Stimulated activated CD8-positive, alpha-beta memory T cell treated with anti-CD3 and anti-CD28 coated beads, Interleukin-4, amount 100 ng/mL, for 48 hours (primary cell): ENCODE measurements at regions not wholly inside any gene's neighbourhood (a gene's known extent, or its start where the extent isn't known, plus 50 kb on each side); places are given as distances from the start of the nearest gene placed in this dataset.
"Not testable (repeated sequence)": the region's sequence is repeated elsewhere in the genome, so short reads cannot be mapped to it uniquely, and the experiment has no call there.

Source experiments
- DNase-seq: peaks from one replicate; pipeline ENCODE4 v3.0.0-alpha.2; 2020

DNA sequence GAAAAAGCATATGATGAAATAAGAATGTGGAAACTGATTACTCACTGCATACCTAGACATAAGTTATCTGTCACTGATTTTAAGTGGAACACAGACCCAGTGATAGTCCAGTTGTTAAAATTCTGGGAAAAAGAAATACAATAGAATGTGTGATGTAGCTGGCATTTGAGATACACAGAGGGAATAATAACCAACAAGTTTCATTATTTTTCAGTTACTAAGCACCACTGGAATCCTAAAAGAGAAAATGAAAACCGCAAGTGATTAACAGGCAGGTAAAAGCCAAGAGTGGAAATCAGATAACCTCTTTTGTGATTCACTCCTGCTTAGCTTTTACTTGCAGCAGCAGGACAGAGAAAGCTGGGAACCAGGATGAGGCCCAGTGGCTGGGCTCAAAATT lies 994.0 kb upstream of the SEMA6A start:
- DNase-seq = no peak

DNA sequence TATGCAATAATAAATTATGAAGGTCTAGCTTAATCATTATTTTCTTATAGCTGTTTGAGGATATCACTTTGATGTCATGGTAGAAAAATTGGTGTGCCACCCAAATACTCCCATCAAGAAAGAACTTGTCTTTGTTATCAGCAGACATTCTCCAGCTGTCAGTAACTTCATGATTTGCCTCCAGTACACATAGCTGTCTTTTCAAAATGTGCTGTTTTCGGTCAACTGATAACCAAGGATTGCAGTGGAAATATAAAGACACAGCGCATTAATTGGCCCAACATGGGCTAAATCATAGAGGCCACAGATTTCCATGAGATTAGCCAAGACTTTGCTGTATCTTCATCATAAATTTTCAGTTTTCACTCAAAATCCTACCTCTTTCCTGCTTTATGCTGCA lies 993.5 kb upstream of the SEMA6A start:
- DNase-seq = no peak

DNA sequence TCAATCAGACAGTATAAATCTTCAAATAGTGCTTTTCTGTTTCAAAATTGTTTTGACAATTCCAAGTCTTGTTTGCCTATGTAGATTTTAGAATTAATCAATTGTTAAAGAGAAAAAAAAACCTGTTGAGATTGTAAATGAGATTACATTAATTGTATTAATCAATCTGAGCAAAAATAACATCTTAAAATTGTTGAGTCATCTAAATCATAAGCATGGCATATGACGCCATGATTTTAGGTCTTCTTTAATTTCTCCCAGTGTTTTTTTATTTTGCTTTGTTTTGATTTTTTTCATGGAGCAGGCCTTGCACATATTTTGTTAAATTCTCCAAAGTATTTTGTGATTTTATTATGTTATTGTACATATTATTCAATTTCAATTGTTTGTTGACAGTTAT lies 988.0 kb upstream of the SEMA6A start:
- no peak for DNase-seq

DNA sequence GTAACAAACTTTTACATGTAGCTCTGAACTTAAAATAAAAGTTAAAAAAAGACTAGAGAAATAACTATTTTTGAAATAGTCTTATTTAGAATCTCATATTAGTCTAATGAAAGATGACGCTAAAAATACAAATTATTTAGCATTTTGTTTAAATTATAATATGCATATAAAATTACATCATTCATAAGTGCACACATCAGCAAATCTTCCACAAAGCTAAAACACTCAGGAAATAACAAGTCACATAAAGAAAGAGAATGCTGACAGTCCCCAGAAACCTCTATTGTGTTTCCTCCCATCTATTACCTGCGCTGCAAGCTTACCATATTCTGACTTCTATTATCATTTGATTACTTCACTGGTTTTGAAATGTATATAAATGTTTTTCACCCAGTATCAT lies 986.9 kb upstream of the SEMA6A start:
- DNase-seq = no peak

DNA sequence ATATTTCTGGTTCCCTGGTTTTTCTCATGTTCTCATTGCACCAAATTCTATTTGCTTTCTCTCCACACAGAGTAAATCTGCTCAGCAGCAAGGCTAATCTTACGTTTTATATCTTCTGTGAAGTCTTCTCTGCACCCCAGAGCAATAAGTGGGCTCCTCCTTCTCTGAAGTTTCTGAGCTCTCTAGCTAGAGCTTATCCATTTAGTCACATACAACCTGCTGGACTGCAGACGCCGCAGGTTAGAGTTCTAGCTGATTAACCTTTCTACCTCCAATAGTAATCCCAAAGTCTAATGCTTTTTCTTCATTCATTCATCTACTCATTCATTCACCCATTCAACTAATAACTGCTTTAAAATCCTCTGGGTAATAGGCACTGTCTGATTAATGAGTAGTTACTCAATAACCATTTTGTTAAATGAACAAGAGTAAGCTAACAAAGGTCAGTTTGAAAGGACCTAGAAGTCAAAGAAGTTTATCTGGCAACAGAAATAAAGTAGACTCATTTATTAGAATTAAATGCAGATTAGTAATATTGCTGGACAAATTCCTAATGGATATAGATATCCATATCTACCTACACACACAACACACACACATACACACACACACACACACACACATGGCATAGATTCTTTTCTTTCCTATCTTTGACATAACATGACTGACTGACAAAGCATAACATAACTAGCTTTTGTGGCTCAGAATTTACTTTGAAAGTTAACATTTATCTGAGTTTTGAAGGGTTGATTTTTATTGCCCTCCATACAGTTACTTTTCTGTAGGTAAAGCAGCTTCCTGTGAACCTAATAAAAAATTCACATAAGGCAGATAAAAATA lies 984.6 kb upstream of the SEMA6A start:
- DNase-seq = no peak

DNA sequence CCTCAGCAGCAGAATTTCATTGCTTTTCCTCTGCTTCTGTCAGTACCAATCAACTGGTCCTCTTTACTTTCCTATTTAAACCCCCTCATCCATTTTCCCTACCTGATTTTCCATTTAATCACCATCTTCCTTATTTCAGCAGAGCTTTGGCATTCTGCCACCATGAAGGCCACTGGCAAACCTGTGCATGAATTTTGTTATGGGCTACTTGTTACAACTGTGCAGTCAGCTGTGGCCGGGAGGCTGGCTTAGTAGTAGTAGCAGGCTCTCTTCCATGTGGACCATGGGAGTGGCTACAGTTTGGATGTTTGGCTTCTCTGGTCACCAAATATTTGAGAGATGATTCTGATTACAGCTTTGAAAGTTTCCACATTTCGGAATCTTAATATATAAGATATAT lies 976.6 kb upstream of the SEMA6A start:
- DNase-seq = no peak

DNA sequence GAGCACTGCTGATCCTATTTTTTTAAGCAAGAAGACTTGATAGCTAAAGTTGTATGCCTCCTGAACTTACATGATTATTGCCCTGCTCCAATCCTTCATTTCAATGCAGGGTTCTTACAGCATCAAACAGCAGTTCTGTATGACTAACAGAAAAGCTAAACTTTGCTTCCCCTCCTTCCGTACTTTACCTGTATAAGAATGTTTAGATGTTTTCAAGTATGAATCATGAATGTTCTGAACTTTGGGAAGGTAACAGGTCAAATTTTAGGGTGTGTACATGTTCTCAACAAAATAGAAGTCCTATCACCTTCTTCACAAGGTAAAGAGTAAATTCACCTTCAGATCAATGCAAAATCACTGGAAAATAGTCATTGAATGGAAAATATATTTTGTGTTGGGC lies 972.6 kb upstream of the SEMA6A start:
- no peak for DNase-seq

DNA sequence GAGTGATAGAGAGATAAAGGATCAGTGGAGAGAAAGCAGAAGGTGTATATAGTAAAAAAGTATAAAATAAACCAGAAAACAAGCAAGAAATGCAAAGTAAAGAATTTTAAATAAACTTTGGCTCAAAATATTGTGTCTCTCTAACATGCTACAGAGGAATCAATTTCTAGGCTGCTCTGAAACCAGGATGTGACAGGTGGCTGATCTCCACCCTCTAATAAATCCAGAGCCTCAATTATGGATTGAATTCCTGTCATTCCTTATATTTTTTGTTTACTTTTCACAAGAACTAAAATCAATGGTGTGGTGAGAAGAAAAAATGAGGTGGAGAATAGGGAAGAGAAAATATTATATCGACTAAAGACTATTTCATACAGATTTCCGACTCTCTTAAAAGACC lies 965.1 kb upstream of the SEMA6A start:
- no peak for DNase-seq

DNA sequence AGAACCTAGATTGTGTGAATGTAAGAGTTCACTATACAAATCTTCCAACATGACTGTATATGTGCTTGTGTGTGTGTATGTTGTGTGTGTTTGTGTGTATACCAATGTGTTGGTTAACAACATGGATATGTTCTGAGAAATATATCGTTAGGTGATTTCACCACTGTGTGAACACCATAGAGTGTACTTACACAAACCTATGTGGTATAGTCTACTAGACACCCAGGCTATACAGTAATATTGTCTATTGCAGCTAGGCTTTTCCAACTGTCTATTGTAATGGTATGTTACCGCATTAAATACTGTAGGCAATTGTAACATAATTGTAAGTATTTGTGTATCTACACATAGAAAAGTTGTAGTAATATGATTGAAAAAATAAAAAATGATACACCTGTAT lies 959.2 kb upstream of the SEMA6A start:
- DNase-seq = no peak

DNA sequence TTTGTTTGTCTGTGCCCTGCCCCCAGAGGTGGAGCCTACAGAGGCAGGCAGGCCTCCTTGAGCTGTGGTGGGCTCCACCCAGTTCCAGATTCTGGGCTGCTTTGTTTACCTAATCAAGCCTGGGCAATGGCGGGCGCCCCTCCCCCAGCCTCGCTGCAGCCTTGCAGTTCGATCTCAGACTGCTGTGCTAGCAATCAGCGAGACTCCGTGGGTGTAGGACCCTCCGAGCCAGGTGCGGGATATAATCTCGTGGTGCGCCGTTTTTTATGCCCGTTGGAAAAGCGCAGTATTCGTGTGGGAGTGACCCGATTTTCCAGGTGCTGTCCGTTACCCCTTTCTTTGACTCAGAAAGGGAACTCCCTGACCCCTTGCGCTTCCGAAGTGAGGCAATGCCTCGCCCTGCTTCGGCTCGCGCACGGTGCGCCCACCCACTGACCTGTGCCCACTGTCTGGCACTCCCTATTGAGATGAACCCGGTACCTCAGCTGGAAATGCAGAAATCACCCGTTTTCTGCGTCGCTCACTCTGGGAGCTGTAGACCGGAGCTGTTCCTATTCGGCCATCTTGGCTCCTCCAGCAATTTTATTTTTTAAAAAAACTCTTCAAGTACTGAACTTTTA lies 958.5 kb upstream of the SEMA6A start:
- not testable (repeated sequence) for DNase-seq

DNA sequence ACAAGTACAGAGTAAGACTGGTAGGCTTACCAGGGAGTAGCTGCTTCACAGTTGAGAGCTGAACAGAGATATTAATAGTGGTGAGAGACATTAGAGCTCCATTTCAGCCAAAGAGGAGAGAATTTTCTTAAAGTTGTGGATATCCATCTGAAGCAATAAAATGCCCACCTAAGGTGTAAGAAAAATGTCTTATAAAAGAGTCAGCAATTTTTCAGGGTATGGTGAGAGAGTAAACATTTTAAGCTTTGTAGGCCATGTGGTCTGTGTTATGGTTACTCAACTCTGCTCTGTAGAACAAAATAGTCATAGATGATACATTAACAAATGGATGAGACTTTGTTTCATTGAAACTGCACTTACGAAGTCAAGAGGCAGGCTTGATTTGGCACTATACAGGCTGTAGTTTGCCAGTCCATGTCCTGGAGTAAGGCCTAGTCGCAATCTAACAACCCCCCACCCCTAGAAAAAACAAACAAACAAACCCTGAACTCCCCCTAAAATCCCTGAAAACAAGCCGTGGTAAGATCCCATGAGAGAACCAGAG lies 945.4 kb upstream of the SEMA6A start:
- DNase-seq = no peak

DNA sequence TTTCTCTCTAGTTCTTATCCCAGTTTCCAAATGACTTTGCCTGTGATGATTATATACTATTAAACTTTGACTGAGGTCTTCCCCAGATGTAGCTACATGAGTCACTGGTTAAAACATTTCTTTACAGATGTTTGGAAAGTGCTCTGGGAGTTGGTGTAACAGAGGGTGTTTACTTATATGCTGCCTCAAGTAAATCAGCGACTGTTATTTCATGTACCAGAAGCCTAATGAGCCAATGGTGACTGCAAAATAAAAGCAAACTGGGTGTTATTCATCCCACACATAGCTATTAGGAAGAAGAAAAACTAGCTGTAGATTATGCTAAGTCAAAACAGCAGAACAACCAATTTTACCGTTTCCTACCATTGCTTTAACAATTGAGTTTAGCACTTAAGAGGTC lies 929.7 kb upstream of the SEMA6A start:
- DNase-seq = no peak

DNA sequence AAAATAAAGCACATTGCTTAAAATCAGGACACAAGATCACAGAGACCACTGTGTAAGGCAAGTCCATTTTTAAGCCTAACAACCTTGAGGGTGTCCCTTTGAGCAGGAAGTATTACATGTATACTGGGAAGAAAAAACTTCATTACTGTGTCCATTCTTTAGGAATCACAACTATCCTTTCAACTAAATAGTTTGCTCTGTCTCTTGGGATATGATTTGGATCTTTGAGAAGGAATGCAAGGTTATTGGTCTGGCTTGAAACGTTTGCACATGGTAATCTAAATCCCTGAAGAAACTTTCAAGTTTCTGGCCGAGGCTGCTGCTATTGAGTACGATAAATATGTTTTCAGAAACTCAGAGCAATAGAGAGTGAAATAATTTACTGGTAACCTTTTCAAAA lies 923.0 kb upstream of the SEMA6A start:
- DNase-seq = no peak

DNA sequence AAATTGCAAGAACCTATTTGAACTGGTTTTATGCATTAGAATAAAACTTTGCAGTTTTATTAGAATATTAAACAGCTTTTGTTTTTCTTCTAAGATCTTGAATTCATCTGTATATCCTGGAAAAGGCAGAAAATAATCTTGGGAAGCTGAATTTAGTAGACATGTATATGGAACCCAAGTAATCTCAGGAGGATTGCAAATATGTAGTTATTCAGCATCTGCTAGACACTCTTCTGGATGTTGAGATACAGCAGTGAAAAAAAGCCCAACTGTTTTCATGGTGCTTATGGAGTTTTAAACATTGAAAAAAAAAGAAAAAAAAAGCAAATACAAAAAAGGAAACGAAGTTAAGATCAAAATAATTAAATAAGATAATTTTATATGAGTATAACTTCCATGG lies 922.2 kb upstream of the SEMA6A start:
- DNase-seq = no peak

DNA sequence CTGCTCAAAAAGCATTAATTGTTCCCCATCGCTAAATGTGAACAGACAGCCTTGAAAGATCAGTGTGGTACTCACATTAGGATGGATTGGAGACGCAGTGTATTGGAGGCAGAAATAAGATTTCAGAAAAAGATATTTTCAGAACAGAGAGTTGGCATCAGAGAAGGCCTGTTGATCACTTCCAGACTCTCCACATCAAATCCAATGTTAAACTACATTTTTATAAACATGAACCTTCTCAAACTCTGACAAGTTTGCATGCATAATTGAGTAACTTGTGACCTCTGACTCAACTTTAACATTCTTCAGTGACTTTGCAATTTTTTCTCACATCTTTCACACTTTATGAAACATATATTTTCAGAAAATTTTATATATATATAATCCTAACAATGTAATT lies 919.6 kb upstream of the SEMA6A start:
- no peak for DNase-seq

DNA sequence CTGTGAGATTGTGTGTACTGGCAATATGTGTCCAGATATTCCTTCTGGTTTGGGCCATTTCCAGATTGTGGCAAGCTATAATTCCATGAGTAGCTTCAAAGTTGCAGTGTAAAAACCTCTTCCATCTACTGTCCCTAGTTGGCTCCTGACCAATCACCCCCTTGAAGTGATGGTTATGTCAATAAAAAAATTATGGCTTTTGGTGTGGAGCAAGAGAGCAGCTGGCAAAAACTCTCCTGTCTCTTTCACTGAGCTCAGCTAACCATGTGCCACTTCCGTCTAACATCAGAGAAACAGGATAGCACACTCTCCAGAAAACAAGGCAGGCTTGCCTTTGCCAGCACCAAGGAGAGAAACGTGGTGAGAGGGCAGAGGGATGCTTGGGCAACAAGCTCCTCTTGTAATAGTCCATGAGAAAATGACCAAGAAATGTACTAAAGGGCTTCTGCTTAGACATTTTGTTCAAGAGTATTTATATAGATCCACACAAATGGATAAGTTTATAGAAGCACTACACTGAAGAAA lies 914.4 kb upstream of the SEMA6A start:
- DNase-seq = no peak

DNA sequence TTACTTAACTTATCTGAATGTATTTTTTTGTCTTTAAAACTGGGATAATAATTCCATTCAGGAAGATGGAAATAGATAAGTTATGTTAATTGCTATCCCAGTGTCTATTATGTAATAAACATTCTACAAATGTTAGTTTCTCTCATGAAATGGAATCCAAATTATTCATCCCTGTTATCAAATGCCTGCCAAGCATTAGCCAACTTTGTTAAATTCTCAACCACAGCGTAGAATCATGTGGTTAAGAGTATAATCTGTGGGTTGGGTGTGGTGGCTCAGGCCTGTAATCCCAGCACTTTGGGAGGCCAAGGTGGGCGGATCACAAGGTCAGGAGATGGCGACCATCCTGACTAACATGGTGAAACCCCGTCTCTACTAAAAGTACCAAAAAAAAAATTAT lies 912.9 kb upstream of the SEMA6A start:
- DNase-seq = no peak

DNA sequence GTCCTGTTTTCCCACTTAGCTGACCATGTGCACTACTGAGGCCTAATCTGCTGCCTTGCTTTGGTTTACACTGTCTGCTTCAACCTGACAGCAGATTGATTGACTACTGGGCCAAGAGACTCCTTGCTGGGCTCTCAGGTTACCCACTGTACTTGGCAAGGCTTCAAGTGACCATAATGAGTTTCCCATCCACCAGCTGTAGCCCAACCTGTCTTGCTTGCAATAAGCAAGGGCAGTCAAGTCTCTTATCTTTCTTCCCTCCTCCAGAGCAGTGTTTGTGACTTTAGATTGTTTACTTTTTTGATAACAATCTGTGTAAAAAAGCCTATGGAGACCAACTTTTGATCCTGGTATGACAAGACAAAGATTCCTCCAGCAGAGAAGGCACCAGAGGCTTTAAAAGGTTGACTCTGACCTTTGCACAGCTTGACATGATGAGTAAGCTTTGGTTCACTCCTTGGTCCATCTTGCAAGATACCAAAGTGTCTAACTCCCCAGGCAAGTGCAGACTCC lies 912.3 kb upstream of the SEMA6A start:
- DNase-seq = no peak

DNA sequence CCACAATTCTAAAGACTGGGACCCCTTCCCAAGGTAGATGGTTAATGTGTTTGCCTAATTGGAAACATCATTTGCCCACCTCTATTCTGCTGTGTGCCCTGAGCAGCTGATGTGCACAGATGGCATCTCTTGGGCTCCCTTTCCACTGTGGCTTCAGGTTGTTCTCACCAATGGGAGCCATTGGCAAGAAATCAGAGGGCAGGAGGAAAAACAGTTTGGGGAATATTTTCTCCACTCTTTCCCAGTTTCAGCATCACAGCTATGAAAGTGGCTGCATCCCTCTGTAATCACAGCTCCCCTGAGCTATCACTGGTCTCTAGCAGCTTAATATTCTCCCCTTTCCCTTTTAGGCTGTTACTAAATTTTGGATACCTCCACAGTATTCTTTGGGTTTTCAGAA lies 911.6 kb upstream of the SEMA6A start:
- no peak for DNase-seq

DNA sequence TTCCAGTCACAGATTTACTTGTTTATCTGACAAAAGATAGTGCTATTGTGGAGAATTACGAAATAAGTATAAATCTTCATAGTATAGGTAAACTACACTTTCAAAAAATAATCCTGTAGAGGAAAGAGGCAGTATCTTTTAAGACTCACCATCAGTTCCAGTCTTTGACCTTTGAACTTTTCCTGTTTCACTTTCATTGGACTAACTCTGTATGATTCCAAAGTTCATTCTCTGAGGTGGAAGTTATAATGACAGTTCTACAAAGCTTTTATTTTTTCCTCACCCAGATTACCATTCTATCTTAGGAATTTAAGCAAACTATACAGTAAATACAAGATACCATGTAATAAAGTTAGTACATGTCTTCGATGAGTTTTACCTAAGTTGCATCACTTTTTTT lies 901.3 kb upstream of the SEMA6A start:
- DNase-seq = no peak

DNA sequence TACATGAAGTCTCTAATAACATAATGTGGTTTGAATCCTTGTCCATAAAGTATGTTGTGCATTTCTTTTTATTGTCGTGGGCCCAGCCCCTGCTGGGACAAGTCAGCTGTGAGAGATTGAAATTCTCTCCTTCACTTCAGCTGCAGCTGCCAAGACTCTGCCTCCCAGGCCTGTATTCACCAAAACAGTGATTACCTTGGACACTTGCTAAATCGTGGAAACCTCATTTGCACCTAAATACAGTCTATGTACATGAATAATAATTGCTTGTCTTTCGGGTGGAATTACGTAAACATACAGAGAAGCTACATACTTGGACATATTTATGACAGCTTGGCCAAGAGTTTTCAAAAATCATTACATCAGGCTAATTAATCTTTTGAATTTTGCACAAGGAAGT lies 898.5 kb upstream of the SEMA6A start:
- no peak for DNase-seq

DNA sequence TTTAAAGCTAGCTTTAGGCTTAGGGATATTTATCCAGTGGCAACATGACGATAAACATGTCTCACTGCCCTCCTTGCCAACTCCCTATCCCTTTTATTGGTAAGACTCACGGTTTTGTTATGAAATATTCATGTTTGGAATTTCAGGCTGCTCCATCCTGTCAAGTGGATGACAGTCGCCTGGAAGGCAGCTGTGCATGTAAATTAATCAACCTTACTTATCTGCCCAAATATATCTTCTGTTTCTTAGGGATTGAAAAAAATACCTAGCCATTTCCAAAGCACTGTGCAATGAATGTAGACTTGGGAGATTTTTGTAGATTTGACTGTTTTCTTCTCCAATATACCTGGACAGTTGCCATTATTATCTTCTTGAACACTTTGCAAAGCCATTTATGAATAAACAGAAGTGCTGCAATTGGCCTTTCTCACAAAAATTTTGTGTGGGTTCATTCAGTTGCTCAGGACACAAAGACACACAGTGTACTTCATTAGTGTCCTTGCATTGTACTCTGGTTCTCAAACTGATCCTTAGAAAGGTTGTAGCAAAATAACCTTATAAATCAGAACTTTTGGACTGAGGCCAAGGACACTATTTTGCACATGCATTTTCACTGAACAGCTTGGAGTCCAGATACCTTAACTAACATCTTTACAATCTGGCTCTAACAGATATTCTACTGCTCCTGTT lies 889.4 kb upstream of the SEMA6A start:
- no peak for DNase-seq

DNA sequence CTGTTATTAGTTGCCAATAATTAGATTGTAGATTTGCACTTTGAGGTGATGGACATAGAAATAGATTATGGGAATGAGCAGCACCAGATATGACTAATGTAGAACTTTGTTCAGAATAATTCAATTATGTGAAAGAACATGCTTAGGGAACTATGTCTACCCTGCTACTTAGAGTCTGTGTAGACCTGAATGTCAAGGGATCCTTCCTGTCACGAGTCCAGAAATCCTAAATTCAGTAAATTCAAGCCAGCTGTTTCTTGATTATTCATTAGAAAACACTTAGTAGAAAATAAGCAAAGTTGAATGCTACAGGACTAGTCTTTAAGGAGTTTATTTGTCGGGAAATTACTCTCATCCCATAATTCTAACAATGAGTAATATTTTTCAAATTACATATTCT lies 887.3 kb upstream of the SEMA6A start:
- DNase-seq = no peak

DNA sequence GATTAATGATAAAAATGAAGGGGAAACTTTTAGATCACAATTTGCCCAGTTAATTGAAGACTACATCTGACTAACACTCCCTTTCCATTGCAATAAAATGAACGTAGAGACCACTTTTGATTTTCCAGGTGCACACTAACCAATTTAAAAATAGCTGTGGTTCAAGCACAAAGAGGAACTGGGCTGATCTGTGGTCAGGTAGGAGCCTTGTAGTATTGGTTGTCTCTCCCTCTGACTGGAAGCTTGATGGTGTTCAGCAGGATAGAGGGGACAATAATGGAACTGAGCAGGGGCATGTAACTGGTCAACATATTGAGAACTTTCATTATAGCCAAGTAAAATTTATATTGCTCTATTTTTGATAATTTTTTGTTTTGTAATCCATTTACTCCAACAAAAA lies 886.8 kb upstream of the SEMA6A start:
- no peak for DNase-seq
